DOHH2 (cell line): ENCODE measurements at regions not wholly inside any gene's neighbourhood (a gene's known extent, or its start where the extent isn't known, plus 50 kb on each side); places are given as distances from the start of the nearest gene placed in this dataset.

Experiments used
- H3F3A ChIP-seq: fragments of 200-600 bp; sonication (generic), shearing (Covaris generic); 2 replicates; pipeline ENCODE4 v1.6.0; 2016; ENCODE audit warnings: antibody characterized with exemption, mild to moderate bottlenecking; ENCODE audit not compliant: control insufficient read depth, insufficient read depth
- H3K27ac ChIP-seq: fragments of 200-600 bp; sonication (generic); 2 replicates; pipeline ENCODE4 v1.5.1; 2014; ENCODE audit warnings: low read depth, mild to moderate bottlenecking, low read length, moderate library complexity
- H3K27me3 ChIP-seq: fragments of 200-600 bp; sonication (generic); 2 replicates; pipeline ENCODE4 v1.6.1; 2014; ENCODE audit warnings: mild to moderate bottlenecking, low read length, mixed read lengths; ENCODE audit not compliant: control insufficient read depth
- H3K36me3 ChIP-seq: fragments of 200-600 bp; sonication (generic); 2 replicates; pipeline ENCODE4 v1.6.1; 2014; ENCODE audit warnings: mild to moderate bottlenecking, low read length, moderate library complexity, mixed read lengths; ENCODE audit not compliant: control insufficient read depth
- H3K4me1 ChIP-seq: fragments of 200-600 bp; sonication (generic); 2 replicates; pipeline ENCODE4 v1.6.1; 2014; ENCODE audit warnings: mild to moderate bottlenecking, low read length, mixed read lengths; ENCODE audit not compliant: control insufficient read depth
- H3K4me2 ChIP-seq: fragments of 200-600 bp; sonication (generic); 2 replicates; pipeline ENCODE4 v1.6.0; 2014; ENCODE audit warnings: mild to moderate bottlenecking, low read length, moderate library complexity
- H3K4me3 ChIP-seq: fragments of 200-600 bp; sonication (generic); 2 replicates; pipeline ENCODE4 v1.5.1; 2014; ENCODE audit warnings: mild to moderate bottlenecking, low read length, mixed read lengths
- H3K79me2 ChIP-seq: fragments of 200-600 bp; sonication (generic); 2 replicates; pipeline ENCODE4 v1.6.1; 2014; ENCODE audit warnings: mild to moderate bottlenecking, low read length, mixed read lengths; ENCODE audit not compliant: control insufficient read depth
- H3K9me2 ChIP-seq: fragments of 200-600 bp; sonication (generic); replicated peaks from 2 replicates; pipeline ENCODE4 v1.6.1; 2014; ENCODE audit warnings: mild to moderate bottlenecking, low read length, mixed read lengths; ENCODE audit not compliant: control insufficient read depth
- H3K9me3 ChIP-seq: fragments of 200-600 bp; sonication (generic); 2 replicates; pipeline ENCODE4 v1.6.1; 2014; ENCODE audit warnings: antibody characterized with exemption, low read length, mixed read lengths; ENCODE audit not compliant: control insufficient read depth, insufficient read depth
- H4K20me1 ChIP-seq: fragments of 200-600 bp; sonication (generic); 2 replicates; pipeline ENCODE4 v1.6.0; 2014; ENCODE audit warnings: low read depth, mild to moderate bottlenecking, antibody characterized with exemption, low read length, moderate library complexity; ENCODE audit not compliant: control insufficient read depth, insufficient read depth
- CTCF ChIP-seq: fragments of 200-600 bp; sonication (generic); IDR thresholded peaks from one replicate; pipeline ENCODE4 v1.5.1; 2014; ENCODE audit warnings: antibody characterized with exemption, mild to moderate bottlenecking, low read depth, low read length; ENCODE audit not compliant: poor library complexity, severe bottlenecking
- EZH2phosphoT487 ChIP-seq: fragments of 200-600 bp; sonication (generic); IDR thresholded peaks from 2 replicates; pipeline ENCODE4 v1.6.1; 2017; ENCODE audit warnings: borderline replicate concordance, mild to moderate bottlenecking, antibody characterized with exemption, low read length, moderate library complexity, mixed read lengths

- Histone ChIP-seq H3K9me2 (no peaks in the 10 kb centered on the region), H3F3A (no peaks in the 10 kb centered on the region), H3K27me3 (no peaks in the 10 kb centered on the region), H3K4me3 (no peak overlapping the region), H3K36me3 (no peaks in the 10 kb centered on the region), H3K4me1 (no peaks in the 10 kb centered on the region), H3K79me2 (no peaks in the 10 kb centered on the region), H3K4me2 (no peak overlapping the region), H3K9me3 (no peaks in the 10 kb centered on the region), H3K27ac (no peak overlapping the region), H4K20me1 (no peaks in the 10 kb centered on the region)
- TF ChIP-seq EZH2phosphoT487 = no peak
- no peak for TF ChIP-seq CTCF
These were observed 166.3 kb downstream of the TBXT start for GRCh38 chr6:166001359-166001758.

- Histone ChIP-seq H3K9me2 (no peaks in the 10 kb centered on the region), H3K36me3 (no peaks in the 10 kb centered on the region), H3K79me2 (no peaks in the 10 kb centered on the region), H3K27ac (no peak overlapping the region), H3K27me3 (no peaks in the 10 kb centered on the region), H3K4me2 (no peak overlapping the region), H3F3A (no peaks in the 10 kb centered on the region), H3K4me1 (no peaks in the 10 kb centered on the region), H4K20me1 (no peaks in the 10 kb centered on the region), H3K9me3 (no peaks in the 10 kb centered on the region), H3K4me3 (no peak overlapping the region)
- no peak for TF ChIP-seq CTCF
- TF ChIP-seq EZH2phosphoT487 = no peak
These were observed 168.4 kb downstream of the TBXT start for GRCh38 chr6:165999279-165999678.

- TF ChIP-seq CTCF (no peak), EZH2phosphoT487 (no peak)
- Histone ChIP-seq H3K9me3 (no peaks in the 10 kb centered on the region), H3K4me1 (no peaks in the 10 kb centered on the region), H3K4me2 (no peak overlapping the region), H3K4me3 (no peak overlapping the region), H3K79me2 (no peaks in the 10 kb centered on the region), H3K36me3 (no peaks in the 10 kb centered on the region), H3K9me2 (no peaks in the 10 kb centered on the region), H4K20me1 (no peaks in the 10 kb centered on the region), H3K27ac (no peak overlapping the region), H3K27me3 (no peaks in the 10 kb centered on the region), H3F3A (no peaks in the 10 kb centered on the region)
These were observed 169.6 kb downstream of the TBXT start for GRCh38 chr6:165998072-165998471.

GRCh38 chr6:165991341-165991740 lies 176.3 kb downstream of the TBXT start:
- H3K79me2 ChIP-seq = no peaks in the 10 kb centered on the region
- TF ChIP-seq CTCF (no peak), EZH2phosphoT487 (no peak)
- H3K27me3 ChIP-seq = no peaks in the 10 kb centered on the region
- H3K36me3 ChIP-seq = no peaks in the 10 kb centered on the region
- no peaks in the 10 kb centered on the region for H3K9me3 ChIP-seq
- no peaks in the 10 kb centered on the region for H3K9me2 ChIP-seq
- H4K20me1 ChIP-seq = no peaks in the 10 kb centered on the region
- H3K4me3 ChIP-seq = no peak overlapping the region
- H3F3A ChIP-seq = no peaks in the 10 kb centered on the region
- no peaks in the 10 kb centered on the region for H3K4me1 ChIP-seq
- no peak overlapping the region for H3K27ac ChIP-seq
- H3K4me2 ChIP-seq = no peak overlapping the region
